OCI-LY1 (cell line): ENCODE measurements at regions not wholly inside any gene's neighbourhood (a gene's known extent, or its start where the extent isn't known, plus 50 kb on each side); places are given as distances from the start of the nearest gene placed in this dataset.

Experiments
- EZH2 ChIP-seq: fragments of 200-600 bp; sonication (generic), shearing (Covaris generic); IDR thresholded peaks from 2 replicates; pipeline ENCODE4 v1.8.0; 2017; ENCODE audit warnings: borderline replicate concordance, mixed run types, mild to moderate bottlenecking, antibody characterized with exemption, low read length, moderate library complexity, mixed read lengths
- TF ChIP-seq, protein P1 (sequence below): fragments of 200-600 bp; sonication (generic), shearing (Covaris generic); IDR thresholded peaks from 2 replicates; pipeline ENCODE4 v1.5.1; 2017; ENCODE audit warnings: mild to moderate bottlenecking, antibody characterized with exemption, low read length, moderate library complexity, mixed read lengths

DNA sequence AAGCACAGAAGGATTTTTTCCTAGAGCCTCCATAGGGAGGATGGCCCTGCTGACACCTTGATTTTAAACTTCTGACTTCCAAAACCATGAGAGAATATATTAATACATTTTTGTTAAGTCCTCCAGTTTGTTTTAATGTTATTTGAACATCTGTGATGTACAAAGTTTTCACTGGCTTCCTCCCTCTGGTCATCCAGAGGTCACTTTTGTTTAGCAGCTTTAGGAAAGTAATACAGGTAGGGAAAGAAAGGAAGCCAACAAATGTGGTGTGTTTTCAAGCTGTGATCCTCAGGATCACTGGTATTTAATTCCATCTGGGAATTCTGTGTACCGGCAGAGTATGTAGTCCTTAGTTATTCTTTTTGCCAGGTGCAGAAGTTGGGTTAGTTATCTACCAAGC is 488.8 kb upstream of the ATXN8OS start:
- TF ChIP-seq, protein P1, sequence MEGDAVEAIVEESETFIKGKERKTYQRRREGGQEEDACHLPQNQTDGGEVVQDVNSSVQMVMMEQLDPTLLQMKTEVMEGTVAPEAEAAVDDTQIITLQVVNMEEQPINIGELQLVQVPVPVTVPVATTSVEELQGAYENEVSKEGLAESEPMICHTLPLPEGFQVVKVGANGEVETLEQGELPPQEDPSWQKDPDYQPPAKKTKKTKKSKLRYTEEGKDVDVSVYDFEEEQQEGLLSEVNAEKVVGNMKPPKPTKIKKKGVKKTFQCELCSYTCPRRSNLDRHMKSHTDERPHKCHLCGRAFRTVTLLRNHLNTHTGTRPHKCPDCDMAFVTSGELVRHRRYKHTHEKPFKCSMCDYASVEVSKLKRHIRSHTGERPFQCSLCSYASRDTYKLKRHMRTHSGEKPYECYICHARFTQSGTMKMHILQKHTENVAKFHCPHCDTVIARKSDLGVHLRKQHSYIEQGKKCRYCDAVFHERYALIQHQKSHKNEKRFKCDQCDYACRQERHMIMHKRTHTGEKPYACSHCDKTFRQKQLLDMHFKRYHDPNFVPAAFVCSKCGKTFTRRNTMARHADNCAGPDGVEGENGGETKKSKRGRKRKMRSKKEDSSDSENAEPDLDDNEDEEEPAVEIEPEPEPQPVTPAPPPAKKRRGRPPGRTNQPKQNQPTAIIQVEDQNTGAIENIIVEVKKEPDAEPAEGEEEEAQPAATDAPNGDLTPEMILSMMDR = no peak
- TF ChIP-seq EZH2 = no peak
